ENCODE measurements at regions not wholly inside any gene's neighbourhood (a gene's known extent, or its start where the extent isn't known, plus 50 kb on each side); places are given as distances from the start of the nearest gene placed in this dataset.
"Not testable (repeated sequence)": the region's sequence is repeated elsewhere in the genome, so short reads cannot be mapped to it uniquely, and the experiment has no call there.

GRCh38 chr12:86730233-86730632 is 474.0 kb upstream of the MGAT4C start:
- DNase-seq = no peak

DNA sequence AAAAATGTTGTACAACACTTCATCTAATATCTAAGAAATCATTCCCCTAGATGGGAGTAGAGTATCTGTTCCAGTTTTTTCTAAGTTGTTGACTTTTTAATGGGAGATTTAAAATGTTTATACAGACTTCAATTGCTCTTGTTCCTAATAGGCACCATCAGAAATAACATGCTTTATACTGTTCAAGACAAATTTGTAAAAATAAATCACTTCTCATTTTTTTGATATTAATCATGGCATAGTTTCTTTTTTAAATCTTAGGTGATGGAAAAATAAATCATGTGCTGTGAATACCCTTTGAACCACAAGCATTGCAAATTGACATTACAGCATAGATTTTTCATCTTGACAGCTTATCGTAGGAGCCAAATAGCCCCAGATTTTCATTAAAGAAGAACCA is 473.5 kb upstream of the MGAT4C start:
- DNase-seq = no peak

DNA sequence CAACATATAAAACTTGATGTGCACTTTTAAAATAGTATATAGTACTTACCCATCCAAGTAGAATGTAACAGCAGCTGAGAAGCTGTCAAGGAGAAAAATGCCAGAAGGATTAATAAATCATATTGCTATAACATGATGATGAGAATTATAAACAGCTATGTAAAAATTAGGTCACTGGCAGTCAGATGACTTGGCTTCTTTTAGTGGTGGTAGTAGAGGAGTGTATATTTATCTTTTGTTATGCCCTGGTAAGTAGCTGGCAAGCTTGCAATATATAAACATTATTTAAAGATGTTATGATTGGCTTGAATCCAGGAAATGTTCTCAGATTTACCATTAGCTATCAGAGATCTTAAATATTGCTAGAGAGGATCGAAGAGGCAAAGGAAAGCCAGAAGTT is 471.0 kb upstream of the MGAT4C start:
- DNase-seq = no peak

- DNase-seq = no peak
These were observed 468.5 kb upstream of the MGAT4C start for GRCh38 chr12:86724716-86725115.

DNA sequence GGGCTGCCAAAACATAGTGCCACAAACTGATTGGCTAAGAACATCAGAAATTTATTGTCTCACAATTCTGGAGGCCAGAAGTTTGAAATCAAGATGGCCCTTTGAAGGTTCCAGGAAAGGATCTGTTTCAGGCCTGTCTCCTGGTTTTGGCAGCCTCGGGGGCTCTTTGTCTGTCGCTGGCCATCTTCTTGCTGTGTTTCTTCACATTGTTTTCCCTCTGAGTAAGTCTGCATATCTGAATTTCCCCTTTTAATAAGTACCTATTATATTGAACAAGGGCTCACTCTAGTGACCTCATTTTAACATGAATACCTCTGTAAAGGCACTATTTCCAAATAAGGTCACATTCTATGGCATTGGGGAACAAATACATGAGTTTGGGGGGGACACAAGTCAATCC is 467.1 kb upstream of the MGAT4C start:
- no peak for DNase-seq

DNA sequence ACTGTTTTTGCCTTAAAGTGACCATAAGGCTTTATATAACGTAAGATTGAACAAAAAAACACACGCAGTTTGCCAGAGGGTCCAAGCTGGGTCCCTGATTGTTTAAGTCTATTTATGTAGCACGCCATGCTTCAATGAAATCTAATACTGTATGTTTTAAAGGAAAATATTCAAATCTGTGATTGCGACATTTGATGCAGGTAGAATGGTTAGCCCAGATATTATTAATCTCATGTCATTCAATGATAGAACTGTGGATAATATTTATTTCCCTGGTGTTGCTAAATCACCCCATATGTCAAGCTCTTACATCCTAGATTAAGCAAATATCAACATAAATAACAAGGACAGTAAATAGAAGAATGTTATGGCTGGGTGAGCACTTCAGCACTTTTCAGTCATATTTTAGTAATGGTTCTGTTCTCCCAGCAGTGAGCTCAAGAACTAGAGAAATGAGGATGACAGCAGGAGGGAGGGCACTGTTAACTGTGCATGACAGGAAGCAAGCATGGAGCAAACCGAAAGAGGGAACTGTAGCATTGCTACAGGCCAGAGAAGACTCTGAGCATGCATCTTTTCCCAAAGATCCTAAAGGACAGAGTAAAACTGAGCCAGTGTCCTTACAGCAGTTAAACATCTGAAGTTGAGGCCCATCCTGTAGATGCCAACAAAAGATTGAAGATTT is 465.7 kb upstream of the MGAT4C start:
- DNase-seq = no peak

- DNase-seq = no peak
These were observed 463.2 kb upstream of the MGAT4C start for GRCh38 chr12:86719381-86719780.

DNA sequence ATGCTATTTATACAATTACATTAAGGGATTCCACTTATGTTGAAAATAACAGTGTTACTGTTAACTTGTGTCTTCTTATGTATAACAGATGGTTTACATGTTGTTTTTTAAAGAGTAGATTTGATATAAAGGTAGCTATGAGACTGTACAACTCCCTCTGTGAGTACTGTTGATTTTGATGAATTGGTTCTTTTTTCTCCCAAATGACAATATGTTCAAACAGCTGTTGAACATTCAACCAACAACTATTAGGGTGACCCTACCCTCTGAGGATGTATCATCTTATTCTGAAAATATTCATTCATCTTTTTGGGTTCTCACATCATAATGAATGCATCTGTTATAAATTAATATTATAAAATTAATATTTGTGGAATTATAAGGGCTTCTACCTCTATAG is 456.9 kb upstream of the MGAT4C start:
- no peak for DNase-seq

DNA sequence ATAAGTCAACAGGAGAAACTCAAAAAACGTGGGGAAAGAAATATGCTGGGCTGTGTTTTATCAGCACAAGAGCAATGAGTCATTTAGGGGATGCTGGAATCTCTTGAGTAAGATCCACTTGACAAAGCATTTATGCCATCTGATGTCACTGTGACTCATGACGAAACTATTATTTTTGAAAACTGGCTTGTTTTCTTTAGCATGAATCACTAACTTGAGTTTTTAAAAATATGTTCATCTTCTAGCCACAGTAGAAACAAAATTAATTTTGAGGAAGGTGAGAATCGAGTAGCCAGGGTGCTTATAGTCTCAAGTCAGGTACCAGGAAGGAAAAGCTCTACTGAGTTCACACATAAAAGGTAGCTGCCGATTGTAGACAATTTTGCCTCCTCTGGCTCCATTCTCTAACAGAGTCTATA is 456.2 kb upstream of the MGAT4C start:
- DNase-seq = no peak

GRCh38 chr12:86711731-86712130 is 455.5 kb upstream of the MGAT4C start:
- DNase-seq = no peak

- no peak for DNase-seq
These were observed 453.9 kb upstream of the MGAT4C start for GRCh38 chr12:86710109-86710508.

DNA sequence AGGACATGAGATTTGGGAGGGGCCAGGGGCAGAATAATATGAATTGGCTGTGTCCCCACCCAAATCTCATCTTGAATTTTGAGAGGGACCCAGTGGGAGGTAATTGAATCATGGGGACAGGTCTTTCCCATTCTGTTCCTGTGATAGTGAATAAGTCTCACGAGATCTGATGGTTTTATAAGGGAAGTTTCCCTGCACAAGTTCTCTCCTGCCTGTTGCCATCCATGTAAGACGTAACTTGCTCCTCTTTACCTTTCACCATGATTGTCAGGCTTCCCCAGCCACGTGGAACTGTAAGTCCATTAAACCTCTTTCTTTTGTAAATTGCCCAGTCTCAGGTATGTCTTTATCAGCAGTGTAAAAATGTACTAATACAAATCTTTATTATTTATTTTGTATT is 452.8 kb upstream of the MGAT4C start:
- DNase-seq = not testable (repeated sequence)

- DNase-seq = no peak
These were observed 442.4 kb upstream of the MGAT4C start for GRCh38 chr12:86698641-86698980.

DNA sequence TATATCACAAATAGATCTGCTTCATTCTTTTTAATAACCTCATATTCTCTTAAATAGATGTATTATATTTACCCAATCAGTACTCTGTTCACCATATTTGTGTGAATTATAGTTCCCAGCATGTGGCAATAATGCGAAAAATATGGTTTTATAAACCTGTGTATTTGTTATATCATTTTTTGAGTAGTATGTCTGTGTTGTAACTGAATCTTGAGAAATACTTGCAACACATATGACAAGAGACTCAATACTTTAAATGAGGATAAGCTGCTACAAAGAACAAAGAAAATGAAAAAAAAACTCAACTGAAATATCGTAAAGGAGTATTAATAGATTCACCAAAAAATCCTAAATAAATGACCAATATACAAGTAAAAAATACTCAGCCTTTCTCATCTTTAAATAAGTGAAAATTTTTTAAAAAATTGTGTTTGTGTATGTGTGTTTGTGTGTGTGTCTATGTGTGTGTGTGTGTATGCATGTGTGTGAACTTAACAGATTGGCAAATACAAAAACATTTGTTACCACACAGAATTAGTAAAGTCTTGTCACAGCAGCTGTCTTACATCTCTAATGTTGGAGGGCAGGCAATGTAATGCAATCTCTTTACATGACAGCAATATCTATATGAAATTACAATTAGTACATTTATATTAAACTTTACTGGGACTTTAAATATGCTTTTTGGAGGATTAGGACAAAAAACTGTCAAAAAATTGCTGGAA is 441.9 kb upstream of the MGAT4C start:
- no peak for DNase-seq

- no peak for DNase-seq
These were observed 427.5 kb upstream of the MGAT4C start for GRCh38 chr12:86683568-86684304.

GRCh38 chr12:86681060-86681459 is 424.9 kb upstream of the MGAT4C start:
- no peak for DNase-seq

DNA sequence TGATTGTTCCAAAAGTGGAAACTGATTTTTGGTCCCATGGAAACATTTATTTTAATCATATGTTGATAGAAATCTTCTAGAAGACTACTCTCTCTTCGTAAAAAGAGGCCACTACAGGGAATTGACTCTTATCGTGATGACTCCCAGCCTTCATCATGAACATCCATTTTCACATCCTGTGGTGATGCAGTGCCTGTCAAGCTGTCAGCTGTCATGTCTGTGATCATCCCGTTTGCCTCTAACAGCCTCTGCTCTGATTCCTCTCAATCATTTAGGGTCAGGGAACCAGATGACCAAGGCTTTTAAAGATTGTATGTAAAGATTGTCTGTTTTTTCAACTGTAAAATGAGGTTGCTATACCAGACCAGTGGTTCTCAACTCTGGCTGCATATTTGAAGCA is 419.0 kb upstream of the MGAT4C start:
- DNase-seq = no peak

- no peak for DNase-seq
These were observed 414.8 kb upstream of the MGAT4C start for GRCh38 chr12:86670986-86671385.

DNA sequence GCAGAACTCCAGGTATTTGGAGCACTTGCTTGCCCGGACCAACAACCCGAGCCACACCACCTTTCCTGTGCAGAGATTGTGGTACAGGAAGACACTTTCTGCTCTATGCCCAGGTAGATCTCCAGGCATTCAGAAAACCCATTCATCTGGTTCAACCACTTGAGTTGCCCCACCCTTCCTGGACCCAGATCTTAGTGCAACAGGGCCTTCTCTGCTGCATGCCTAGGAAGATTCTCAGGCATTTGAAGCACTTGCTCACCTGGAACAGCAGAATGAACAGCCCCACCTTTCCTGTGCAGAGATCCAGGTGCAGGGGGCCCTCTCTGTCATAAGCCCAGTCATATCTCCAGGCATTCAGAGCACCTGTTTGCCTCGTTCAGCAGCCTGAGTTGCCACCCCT is 412.8 kb upstream of the MGAT4C start:
- DNase-seq = no peak

DNA sequence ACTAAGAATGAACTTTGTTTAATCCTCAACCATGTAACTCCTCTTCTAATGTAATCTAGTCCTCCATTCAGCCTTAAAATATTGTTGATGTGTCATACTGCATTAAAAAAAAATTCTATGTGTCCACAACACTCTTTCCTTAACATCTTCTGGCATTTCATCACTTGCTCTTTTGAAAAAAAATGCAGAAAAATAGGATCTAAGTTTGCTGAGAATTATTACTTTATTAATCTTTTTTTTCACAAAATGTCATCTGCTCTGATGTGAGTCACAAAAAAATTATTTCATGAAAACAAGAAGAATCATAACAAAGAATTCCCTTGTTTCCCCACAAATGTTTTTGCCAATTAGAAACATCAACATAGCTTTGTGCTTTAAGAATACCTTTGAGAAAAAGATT is 410.1 kb upstream of the MGAT4C start:
- no peak for DNase-seq

GRCh38 chr12:86663716-86664115 is 407.5 kb upstream of the MGAT4C start:
- DNase-seq = no peak

DNA sequence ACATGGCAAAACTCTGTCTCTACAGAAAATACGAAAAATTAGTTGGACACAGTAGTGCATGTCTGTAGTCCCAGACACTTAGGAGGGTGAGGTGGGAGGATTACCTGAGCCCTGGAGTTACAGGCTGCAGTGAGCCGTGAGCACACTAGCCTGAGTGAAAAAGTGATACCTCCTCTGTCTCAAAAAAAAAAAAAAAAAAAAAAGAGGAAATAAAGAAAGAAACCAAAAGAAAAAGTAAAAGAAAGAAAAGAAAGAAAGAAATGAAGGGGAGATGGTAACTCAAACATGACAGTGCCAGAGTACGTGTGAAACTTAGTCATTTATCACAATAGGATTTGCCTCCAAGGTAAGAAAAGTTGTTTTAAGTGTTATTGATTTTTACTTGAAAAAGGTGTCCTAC is 407.0 kb upstream of the MGAT4C start:
- DNase-seq = no peak

GRCh38 chr12:86662464-86662863 is 406.3 kb upstream of the MGAT4C start:
- no peak for DNase-seq

DNA sequence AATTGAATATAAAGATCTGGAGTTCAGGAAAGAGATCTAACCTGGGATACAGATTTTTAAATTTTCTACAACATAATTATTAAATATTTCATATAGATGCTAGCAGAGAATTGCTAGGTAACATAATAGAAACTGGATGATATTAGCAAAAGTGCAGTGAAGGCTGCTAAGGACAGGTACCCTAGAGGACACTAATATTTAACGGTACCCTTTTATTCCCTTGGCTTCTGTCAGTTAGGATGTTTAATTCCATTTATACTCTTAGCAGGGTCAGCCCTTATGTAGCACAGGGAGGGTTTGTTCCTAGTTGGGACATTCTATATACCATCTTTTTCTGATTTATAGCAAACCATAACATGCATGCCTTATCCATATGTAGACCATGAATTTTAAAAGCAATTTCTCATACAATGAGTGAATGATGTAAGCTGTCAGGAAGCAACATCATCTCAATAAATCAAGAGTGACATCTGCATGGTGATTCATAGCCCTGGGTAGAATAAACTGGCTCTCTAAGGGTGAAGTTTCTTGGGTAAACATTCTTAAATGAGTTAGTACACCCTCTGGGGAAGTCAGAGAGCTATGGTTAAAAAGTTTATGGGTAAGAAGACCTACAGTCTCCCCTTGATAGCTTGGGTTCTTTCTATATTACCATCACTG is 404.4 kb upstream of the MGAT4C start:
- DNase-seq = no peak
